ENCODE measurements at regions not wholly inside any gene's neighbourhood (a gene's known extent, or its start where the extent isn't known, plus 50 kb on each side); places are given as distances from the start of the nearest gene placed in this dataset.

- TF ChIP-seq CTCF (IDR thresholded peaks at IDR 0.05; ENCODE audit: low read length, missing control alignments) = no peak
- H3K4me3 ChIP-seq (replicated peaks; ENCODE audit: low read depth, low read length) = no peak overlapping the region
- no peak for DNase-seq (ENCODE audit: low read depth)
Measured at GRCh38 chr13:44242766-44243165, 130.9 kb upstream of the SERP2 start.

- peak; percentile 86 for DNase-seq (ENCODE audit: low read depth)
- no peak overlapping the region for H3K4me3 ChIP-seq (replicated peaks; ENCODE audit: low read depth, low read length)
- TF ChIP-seq CTCF (IDR thresholded peaks at IDR 0.05; ENCODE audit: low read length, missing control alignments) = peak; percentile 60
Measured at GRCh38 chr13:44243198-44243857, 130.3 kb upstream of the SERP2 start.

GRCh38 chr13:44244288-44244687, 129.3 kb upstream of the SERP2 start:
- no peak for TF ChIP-seq CTCF (IDR thresholded peaks at IDR 0.05; ENCODE audit: low read length, missing control alignments)
- no peak overlapping the region for H3K4me3 ChIP-seq (replicated peaks; ENCODE audit: low read depth, low read length)
- peak; percentile 30 for DNase-seq (ENCODE audit: low read depth)

GRCh38 chr13:44249431-44249836, 124.2 kb upstream of the SERP2 start:
- H3K4me3 ChIP-seq (replicated peaks; ENCODE audit: low read depth, low read length) = no peak overlapping the region
- no peak for TF ChIP-seq CTCF (IDR thresholded peaks at IDR 0.05; ENCODE audit: low read length, missing control alignments)
- peak; percentile 77 for DNase-seq (ENCODE audit: low read depth)

GRCh38 chr13:44252938-44253337, 120.7 kb upstream of the SERP2 start:
- TF ChIP-seq CTCF (IDR thresholded peaks at IDR 0.05; ENCODE audit: low read length, missing control alignments) = no peak
- DNase-seq (ENCODE audit: low read depth) = no peak
- no peak overlapping the region for H3K4me3 ChIP-seq (replicated peaks; ENCODE audit: low read depth, low read length)

GRCh38 chr13:44255771-44256364, 117.8 kb upstream of the SERP2 start:
- no peak overlapping the region for H3K4me3 ChIP-seq (replicated peaks; ENCODE audit: low read depth, low read length)
- TF ChIP-seq CTCF (IDR thresholded peaks at IDR 0.05; ENCODE audit: low read length, missing control alignments) = no peak
- no peak for DNase-seq (ENCODE audit: low read depth)

- peak; percentile 70 for DNase-seq (ENCODE audit: low read depth)
- H3K4me3 ChIP-seq (replicated peaks; ENCODE audit: low read depth, low read length) = no peak overlapping the region
- TF ChIP-seq CTCF (IDR thresholded peaks at IDR 0.05; ENCODE audit: low read length, missing control alignments) = no peak
Measured at GRCh38 chr13:44257796-44258195, 115.8 kb upstream of the SERP2 start.
